HEK293 (cell line): ENCODE measurements at regions not wholly inside any gene's neighbourhood (a gene's known extent, or its start where the extent isn't known, plus 50 kb on each side); places are given as distances from the start of the nearest gene placed in this dataset.

ENCODE experiments used
- CTCF ChIA-PET: fragments of 350-600 bp; formaldehyde crosslinking; extraction: SDS; loops from one replicate; lab custom pipeline; 2021; ENCODE audit warnings: antibody characterized with exemption; lab: Yijun Ruan, JAX
- POLR2A ChIA-PET: fragments of 300-600 bp; formaldehyde crosslinking; extraction: SDS; loops from one replicate; lab custom pipeline; 2020; ENCODE audit warnings: antibody characterized with exemption, inconsistent platforms; lab: Yijun Ruan, JAX
- H3K27ac ChIP-seq: fragments of 200-500 bp; sonication (Bioruptor generic); 2 replicates; pipeline ENCODE4 v1.5.1; 2014; ENCODE audit warnings: low read depth, low read length, control low read depth, inconsistent platforms; ENCODE audit errors: extremely low read depth
- H3K36me3 ChIP-seq, 2 experiments: fragments of 200-500 bp in 1 of 2; sonication (Bioruptor generic) in 1 of 2; 1 replicate in 1 of 2; 2 replicates in 1 of 2; pipeline ENCODE4 v1.5.1; 2014 to 2017; ENCODE audit warnings: inconsistent platforms in 2 of 2, low read length in 2 of 2; ENCODE audit not compliant: control insufficient read depth in 2 of 2, insufficient read depth in 1 of 2
- H3K4me1 ChIP-seq: fragments of 200-500 bp; sonication (Bioruptor generic); 2 replicates; pipeline ENCODE4 v1.5.1; 2014; ENCODE audit warnings: mild to moderate bottlenecking, low read length, inconsistent platforms; ENCODE audit not compliant: control insufficient read depth, insufficient read depth
- H3K4me3 ChIP-seq: 2 replicates; pipeline ENCODE4 v1.5.1; 2011; ENCODE audit warnings: low read depth, mild to moderate bottlenecking, control low read depth, low read length, moderate library complexity
- H3K9me3 ChIP-seq: fragments of 200-500 bp; sonication (Bioruptor generic); 2 replicates; pipeline ENCODE4 v1.5.1; 2014; ENCODE audit warnings: low read depth, low read length, inconsistent platforms; ENCODE audit not compliant: control insufficient read depth, insufficient read depth
- KLF10 ChIP-seq: fragments of 450-650 bp; IDR thresholded peaks from 2 replicates; pipeline ENCODE4 v1.5.1; 2018; ENCODE audit warnings: missing biosample characterization, mild to moderate bottlenecking, missing genetic modification characterization
- KLF9 ChIP-seq: fragments of 450-650 bp; formaldehyde crosslinking; IDR thresholded peaks from 2 replicates; pipeline ENCODE4 v1.5.1; 2016; ENCODE audit warnings: missing biosample characterization, missing genetic modification characterization, low read depth
- RBAK ChIP-seq: fragments of 450-650 bp; formaldehyde crosslinking; IDR thresholded peaks from 2 replicates; pipeline ENCODE4 v1.5.1; 2016; ENCODE audit warnings: missing biosample characterization, missing genetic modification characterization
- SETDB1 ChIP-seq: IDR thresholded peaks from one replicate; pipeline ENCODE4 v1.6.1; 2017; ENCODE audit warnings: mild to moderate bottlenecking, low read length, moderate library complexity, mixed read lengths; ENCODE audit not compliant: insufficient read length
- SP2 ChIP-seq: fragments of 450-650 bp; formaldehyde crosslinking; IDR thresholded peaks from 2 replicates; pipeline ENCODE4 v1.5.1; 2016; ENCODE audit warnings: missing biosample characterization, missing genetic modification characterization
- SP3 ChIP-seq: fragments of 450-650 bp; formaldehyde crosslinking; IDR thresholded peaks from 2 replicates; pipeline ENCODE4 v1.5.1; 2016; ENCODE audit warnings: missing biosample characterization, missing genetic modification characterization
- ZFP69B ChIP-seq: fragments of 450-650 bp; formaldehyde crosslinking; IDR thresholded peaks from 2 replicates; pipeline ENCODE4 v1.5.1; 2016; ENCODE audit warnings: missing biosample characterization, missing genetic modification characterization
- ZNF146 ChIP-seq: fragments of 450-650 bp; formaldehyde crosslinking; IDR thresholded peaks from 2 replicates; pipeline ENCODE4 v1.5.1; 2016; ENCODE audit warnings: missing biosample characterization, missing genetic modification characterization
- ZNF184 ChIP-seq: fragments of 450-650 bp; IDR thresholded peaks from 2 replicates; pipeline ENCODE4 v1.5.1; 2018; ENCODE audit warnings: missing biosample characterization, mild to moderate bottlenecking, missing genetic modification characterization
- ZNF521 ChIP-seq: fragments of 450-650 bp; formaldehyde crosslinking; IDR thresholded peaks from 2 replicates; pipeline ENCODE4 v1.5.1; 2017; ENCODE audit warnings: missing biosample characterization, mild to moderate bottlenecking, missing genetic modification characterization
- ZNF549 ChIP-seq: fragments of 450-650 bp; IDR thresholded peaks from 2 replicates; pipeline ENCODE4 v1.5.1; 2018; ENCODE audit warnings: missing biosample characterization, missing genetic modification characterization, mild to moderate bottlenecking, inconsistent platforms, moderate library complexity
- ZNF654 ChIP-seq: fragments of 450-650 bp; formaldehyde crosslinking; IDR thresholded peaks from 2 replicates; pipeline ENCODE4 v1.5.1; 2016; ENCODE audit warnings: low read depth, missing biosample characterization, missing genetic modification characterization
- ZNF768 ChIP-seq: fragments of 450-650 bp; formaldehyde crosslinking; IDR thresholded peaks from 2 replicates; pipeline ENCODE4 v1.5.1; 2018; ENCODE audit warnings: missing biosample characterization, mild to moderate bottlenecking, missing genetic modification characterization
- ZXDB ChIP-seq: fragments of 450-650 bp; formaldehyde crosslinking; IDR thresholded peaks from 2 replicates; pipeline ENCODE4 v1.5.1; 2016; ENCODE audit warnings: missing biosample characterization, missing genetic modification characterization
- TF ChIP-seq, protein P1 (sequence below): fragments of 450-650 bp; formaldehyde crosslinking; IDR thresholded peaks from 2 replicates; pipeline ENCODE4 v1.5.1; 2016; ENCODE audit warnings: missing biosample characterization, missing genetic modification characterization
- TF ChIP-seq, protein P2 (sequence below): fragments of 450-650 bp; formaldehyde crosslinking; IDR thresholded peaks from 2 replicates; pipeline ENCODE4 v1.5.1; 2016; ENCODE audit warnings: missing biosample characterization, missing genetic modification characterization
- TF ChIP-seq, protein P3 (sequence below): fragments of 450-650 bp; formaldehyde crosslinking; IDR thresholded peaks from 2 replicates; pipeline ENCODE4 v1.5.1; 2016; ENCODE audit warnings: missing biosample characterization, missing genetic modification characterization

DNA sequence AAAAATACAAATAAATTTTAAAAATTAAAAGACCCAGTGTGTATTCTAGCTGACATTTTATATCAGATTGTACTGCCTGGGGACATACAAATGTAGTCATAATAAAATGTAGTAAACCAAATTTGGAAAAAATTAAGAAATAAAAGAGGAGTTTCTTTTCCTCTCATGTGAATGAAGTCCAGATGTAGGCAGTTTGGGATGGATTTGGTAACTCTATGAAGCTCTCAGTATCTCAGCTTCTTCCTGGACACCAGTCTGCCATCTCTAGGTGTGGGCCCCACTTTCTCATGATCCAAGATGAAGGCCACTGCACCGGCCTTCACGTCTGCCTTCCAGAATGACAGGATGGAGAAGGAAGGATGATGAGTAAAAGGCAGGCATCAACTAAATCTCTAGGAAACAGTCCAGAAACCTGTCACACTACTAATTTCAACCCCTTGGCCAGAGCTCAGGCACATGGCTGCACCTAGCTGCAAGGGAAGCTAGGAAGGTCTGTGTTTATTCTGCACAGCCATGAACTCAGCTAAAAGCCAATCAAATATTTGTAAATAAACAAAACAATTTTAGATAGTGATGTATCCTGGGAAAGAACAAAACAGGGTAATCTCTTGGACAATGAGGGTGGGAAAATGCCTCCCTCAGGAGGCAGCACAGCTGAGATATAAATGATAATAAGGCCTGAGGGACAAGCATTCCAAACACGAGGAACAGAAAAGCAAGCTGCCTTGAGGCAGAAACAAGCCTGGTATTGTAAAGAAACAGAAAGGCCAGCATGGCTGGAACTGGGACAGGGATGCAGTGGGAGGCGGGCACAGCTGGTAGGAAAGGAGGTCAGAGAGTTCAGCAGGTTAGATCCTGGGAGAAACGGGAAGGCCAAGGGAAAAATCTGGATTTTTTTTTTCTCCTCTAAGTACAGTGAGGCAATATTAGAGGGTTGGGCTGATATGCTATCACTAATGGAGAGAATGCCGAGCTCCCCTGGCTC lies 88.5 kb upstream of the PTPN1 start:
- Histone ChIP-seq H3K36me3 (no peaks in the 10 kb centered on the region), H3K27ac (no peak overlapping the region), H3K4me3 (no peak overlapping the region), H3K4me1 (no peaks in the 10 kb centered on the region), H3K9me3 (no peaks in the 10 kb centered on the region)
- POLR2A ChIA-PET = interaction anchor here (1.5 kb wide), 1 partner anchor 510 kb away, joined by 3 read pairs; the partner anchor contains the start of gene ADNP
- TF ChIP-seq RBAK (tag by site-specific recombination) (no peak), ZFP69B (tag by site-specific recombination) (peak; percentile 77; the same call in 1 of the 2 replicates), SETDB1 (peak; percentile 77), ZNF146 (no peak), ZXDB (tag by site-specific recombination) (no peak)
- TF ChIP-seq, protein P1, sequence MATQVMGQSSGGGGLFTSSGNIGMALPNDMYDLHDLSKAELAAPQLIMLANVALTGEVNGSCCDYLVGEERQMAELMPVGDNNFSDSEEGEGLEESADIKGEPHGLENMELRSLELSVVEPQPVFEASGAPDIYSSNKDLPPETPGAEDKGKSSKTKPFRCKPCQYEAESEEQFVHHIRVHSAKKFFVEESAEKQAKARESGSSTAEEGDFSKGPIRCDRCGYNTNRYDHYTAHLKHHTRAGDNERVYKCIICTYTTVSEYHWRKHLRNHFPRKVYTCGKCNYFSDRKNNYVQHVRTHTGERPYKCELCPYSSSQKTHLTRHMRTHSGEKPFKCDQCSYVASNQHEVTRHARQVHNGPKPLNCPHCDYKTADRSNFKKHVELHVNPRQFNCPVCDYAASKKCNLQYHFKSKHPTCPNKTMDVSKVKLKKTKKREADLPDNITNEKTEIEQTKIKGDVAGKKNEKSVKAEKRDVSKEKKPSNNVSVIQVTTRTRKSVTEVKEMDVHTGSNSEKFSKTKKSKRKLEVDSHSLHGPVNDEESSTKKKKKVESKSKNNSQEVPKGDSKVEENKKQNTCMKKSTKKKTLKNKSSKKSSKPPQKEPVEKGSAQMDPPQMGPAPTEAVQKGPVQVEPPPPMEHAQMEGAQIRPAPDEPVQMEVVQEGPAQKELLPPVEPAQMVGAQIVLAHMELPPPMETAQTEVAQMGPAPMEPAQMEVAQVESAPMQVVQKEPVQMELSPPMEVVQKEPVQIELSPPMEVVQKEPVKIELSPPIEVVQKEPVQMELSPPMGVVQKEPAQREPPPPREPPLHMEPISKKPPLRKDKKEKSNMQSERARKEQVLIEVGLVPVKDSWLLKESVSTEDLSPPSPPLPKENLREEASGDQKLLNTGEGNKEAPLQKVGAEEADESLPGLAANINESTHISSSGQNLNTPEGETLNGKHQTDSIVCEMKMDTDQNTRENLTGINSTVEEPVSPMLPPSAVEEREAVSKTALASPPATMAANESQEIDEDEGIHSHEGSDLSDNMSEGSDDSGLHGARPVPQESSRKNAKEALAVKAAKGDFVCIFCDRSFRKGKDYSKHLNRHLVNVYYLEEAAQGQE (tag by site-specific recombination) = no peak
- TF ChIP-seq, protein P2, sequence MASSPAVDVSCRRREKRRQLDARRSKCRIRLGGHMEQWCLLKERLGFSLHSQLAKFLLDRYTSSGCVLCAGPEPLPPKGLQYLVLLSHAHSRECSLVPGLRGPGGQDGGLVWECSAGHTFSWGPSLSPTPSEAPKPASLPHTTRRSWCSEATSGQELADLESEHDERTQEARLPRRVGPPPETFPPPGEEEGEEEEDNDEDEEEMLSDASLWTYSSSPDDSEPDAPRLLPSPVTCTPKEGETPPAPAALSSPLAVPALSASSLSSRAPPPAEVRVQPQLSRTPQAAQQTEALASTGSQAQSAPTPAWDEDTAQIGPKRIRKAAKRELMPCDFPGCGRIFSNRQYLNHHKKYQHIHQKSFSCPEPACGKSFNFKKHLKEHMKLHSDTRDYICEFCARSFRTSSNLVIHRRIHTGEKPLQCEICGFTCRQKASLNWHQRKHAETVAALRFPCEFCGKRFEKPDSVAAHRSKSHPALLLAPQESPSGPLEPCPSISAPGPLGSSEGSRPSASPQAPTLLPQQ (tag by site-specific recombination) = peak; percentile 55; the same call in 1 of the 2 replicates
- CTCF ChIA-PET = interaction anchor here (0.7 to 1.5 kb wide), 2 partner anchors 10 to 18 kb away, joined by 4 to 6 read pairs; no protein-coding TSS in a partner anchor

DNA sequence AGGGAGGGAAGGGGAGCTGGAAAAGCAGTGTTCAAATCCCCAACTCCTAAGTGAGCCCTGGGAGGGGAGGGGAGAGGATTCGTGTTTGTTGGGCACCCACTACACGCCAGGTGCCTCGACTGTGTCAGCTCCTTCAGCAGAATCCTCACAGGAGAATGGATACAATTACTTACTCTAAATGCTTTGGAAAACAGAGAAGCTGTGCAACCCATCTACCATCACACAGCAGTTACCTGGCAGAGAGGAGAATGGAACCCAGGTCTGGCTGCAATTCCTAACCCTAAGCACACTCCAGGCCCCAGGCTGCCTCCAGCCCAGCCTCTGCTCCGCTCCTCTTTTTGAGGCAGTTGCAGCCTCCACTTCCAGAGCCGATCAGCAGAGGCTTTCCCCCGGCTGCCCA lies 86.4 kb upstream of the PTPN1 start:
- POLR2A ChIA-PET = interaction anchor here (0.5 kb wide), 1 partner anchor 240 kb away, joined by 5 read pairs; no protein-coding TSS in a partner anchor
- CTCF ChIA-PET = interaction anchor here (0.5 to 2.2 kb wide), 2 partner anchors 10 to 364 kb away, joined by 5 to 9 read pairs; no protein-coding TSS in a partner anchor
- TF ChIP-seq ZNF768 = peak; percentile 73; the same call in 1 of the 2 replicates
- TF ChIP-seq, protein P3, sequence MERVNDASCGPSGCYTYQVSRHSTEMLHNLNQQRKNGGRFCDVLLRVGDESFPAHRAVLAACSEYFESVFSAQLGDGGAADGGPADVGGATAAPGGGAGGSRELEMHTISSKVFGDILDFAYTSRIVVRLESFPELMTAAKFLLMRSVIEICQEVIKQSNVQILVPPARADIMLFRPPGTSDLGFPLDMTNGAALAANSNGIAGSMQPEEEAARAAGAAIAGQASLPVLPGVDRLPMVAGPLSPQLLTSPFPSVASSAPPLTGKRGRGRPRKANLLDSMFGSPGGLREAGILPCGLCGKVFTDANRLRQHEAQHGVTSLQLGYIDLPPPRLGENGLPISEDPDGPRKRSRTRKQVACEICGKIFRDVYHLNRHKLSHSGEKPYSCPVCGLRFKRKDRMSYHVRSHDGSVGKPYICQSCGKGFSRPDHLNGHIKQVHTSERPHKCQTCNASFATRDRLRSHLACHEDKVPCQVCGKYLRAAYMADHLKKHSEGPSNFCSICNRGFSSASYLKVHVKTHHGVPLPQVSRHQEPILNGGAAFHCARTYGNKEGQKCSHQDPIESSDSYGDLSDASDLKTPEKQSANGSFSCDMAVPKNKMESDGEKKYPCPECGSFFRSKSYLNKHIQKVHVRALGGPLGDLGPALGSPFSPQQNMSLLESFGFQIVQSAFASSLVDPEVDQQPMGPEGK (tag by site-specific recombination) = no peak
- H3K9me3 ChIP-seq = no peaks in the 10 kb centered on the region
- no peaks in the 10 kb centered on the region for H3K36me3 ChIP-seq
- H3K27ac ChIP-seq = no peak overlapping the region
- H3K4me1 ChIP-seq = no peaks in the 10 kb centered on the region
- no peak overlapping the region for H3K4me3 ChIP-seq

DNA sequence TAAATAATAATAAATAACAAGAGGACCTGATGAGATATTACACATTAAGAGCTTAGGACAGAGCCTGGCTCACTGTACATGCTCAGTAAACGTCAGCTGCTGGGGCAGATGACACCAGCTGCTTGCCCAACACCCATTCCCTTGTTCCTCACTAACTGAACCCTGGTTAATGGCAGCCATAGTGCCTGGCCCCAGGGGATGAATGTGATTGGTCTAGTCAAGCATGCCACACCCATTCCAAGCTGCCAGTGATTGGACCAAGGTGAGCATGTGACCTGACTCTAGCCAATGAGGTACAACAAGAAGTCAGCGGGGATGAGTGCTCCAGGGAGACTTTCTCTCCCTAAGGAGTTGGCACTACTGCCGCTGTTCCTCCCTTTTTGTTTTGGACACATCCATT lies 85.1 kb upstream of the PTPN1 start:
- Histone ChIP-seq H3K27ac (no peak overlapping the region), H3K4me1 (no peaks in the 10 kb centered on the region), H3K36me3 (no peaks in the 10 kb centered on the region), H3K9me3 (no peaks in the 10 kb centered on the region), H3K4me3 (no peak overlapping the region)
- ChIA-PET CTCF (interaction anchor here (2.2 kb wide), 1 partner anchor 9 kb away, joined by 9 read pairs; no protein-coding TSS in a partner anchor), POLR2A (no interaction called here)
- peak; percentile 62 for TF ChIP-seq SP2
- no peak for TF ChIP-seq ZNF184 (tag by site-specific recombination)
- peak; percentile 62 for TF ChIP-seq KLF10 (tag by site-specific recombination)
- 0 out of 2 replicates have a peak, but pooled peaks have one; percentile 26 for TF ChIP-seq KLF9 (tag by site-specific recombination)
- no peak for TF ChIP-seq ZNF521 (tag by site-specific recombination)
- no peak for TF ChIP-seq ZNF549
- TF ChIP-seq ZNF654 = no peak
- peak; percentile 24; the same call in 1 of the 2 replicates for TF ChIP-seq SP3 (tag by site-specific recombination)
